C4-2B (cell line): ENCODE measurements at regions not wholly inside any gene's neighbourhood (a gene's known extent, or its start where the extent isn't known, plus 50 kb on each side); places are given as distances from the start of the nearest gene placed in this dataset.
"Not testable (repeated sequence)": the region's sequence is repeated elsewhere in the genome, so short reads cannot be mapped to it uniquely, and the experiment has no call there.

Experiments used
- ZFX ChIP-seq: fragments of 450-650 bp; IDR thresholded peaks from 2 replicates; pipeline ENCODE4 v1.6.1; 2017
- TF ChIP-seq, protein P1 (sequence below): fragments of 450-650 bp; conservative IDR thresholded peaks from 2 replicates; pipeline ENCODE4 v1.5.1; 2017; ENCODE audit warnings: mild to moderate bottlenecking

DNA sequence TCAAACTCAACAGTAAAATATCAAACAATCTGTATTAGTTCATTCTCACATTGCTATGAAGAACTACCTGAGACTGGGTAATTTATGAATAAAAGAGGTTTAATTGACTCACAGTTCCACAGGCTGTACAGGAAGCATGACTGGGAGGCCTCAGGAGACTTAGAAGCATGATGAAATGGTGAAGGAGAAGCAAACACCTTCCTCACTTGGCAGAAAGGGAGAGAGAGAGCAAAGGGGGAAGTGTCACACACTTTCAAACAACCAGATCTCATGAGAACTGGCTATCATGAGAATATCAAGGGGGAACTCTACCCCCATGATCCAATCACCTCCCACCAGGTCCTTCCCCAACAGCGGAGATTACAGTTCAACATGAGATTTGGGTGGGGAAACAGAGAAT, 198.5 kb upstream of the CRIM1 start:
- TF ChIP-seq, protein P1, sequence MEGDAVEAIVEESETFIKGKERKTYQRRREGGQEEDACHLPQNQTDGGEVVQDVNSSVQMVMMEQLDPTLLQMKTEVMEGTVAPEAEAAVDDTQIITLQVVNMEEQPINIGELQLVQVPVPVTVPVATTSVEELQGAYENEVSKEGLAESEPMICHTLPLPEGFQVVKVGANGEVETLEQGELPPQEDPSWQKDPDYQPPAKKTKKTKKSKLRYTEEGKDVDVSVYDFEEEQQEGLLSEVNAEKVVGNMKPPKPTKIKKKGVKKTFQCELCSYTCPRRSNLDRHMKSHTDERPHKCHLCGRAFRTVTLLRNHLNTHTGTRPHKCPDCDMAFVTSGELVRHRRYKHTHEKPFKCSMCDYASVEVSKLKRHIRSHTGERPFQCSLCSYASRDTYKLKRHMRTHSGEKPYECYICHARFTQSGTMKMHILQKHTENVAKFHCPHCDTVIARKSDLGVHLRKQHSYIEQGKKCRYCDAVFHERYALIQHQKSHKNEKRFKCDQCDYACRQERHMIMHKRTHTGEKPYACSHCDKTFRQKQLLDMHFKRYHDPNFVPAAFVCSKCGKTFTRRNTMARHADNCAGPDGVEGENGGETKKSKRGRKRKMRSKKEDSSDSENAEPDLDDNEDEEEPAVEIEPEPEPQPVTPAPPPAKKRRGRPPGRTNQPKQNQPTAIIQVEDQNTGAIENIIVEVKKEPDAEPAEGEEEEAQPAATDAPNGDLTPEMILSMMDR = not testable (repeated sequence)
- TF ChIP-seq ZFX = not testable (repeated sequence)
